SK-N-SH treated with all-trans-retinoic acid at 6 μM for 48 hours (cell line): ENCODE measurements at regions not wholly inside any gene's neighbourhood (a gene's known extent, or its start where the extent isn't known, plus 50 kb on each side); places are given as distances from the start of the nearest gene placed in this dataset.

Source experiments
- ATAC-seq: fragments of 200-7000 bp; cut with Tn5 transposase; 3 replicates; pipeline ENCODE4 v1.9.1; 2020; ENCODE audit warnings: mild to moderate bottlenecking, moderate library complexity
- ARNTL ChIP-seq: fragments of 450-650 bp; formaldehyde crosslinking; IDR thresholded peaks from 2 replicates; pipeline ENCODE4 v1.5.0; 2020; ENCODE audit warnings: low read depth, mild to moderate bottlenecking, moderate library complexity, borderline replicate concordance
- BACH2 ChIP-seq: fragments of 250-450 bp; sonication (Bioruptor Pico); IDR thresholded peaks from 2 replicates; pipeline ENCODE4 v1.9.0; 2021; ENCODE audit warnings: mild to moderate bottlenecking, borderline replicate concordance
- CREB5 ChIP-seq: fragments of 250-450 bp; sonication (Bioruptor Pico); IDR thresholded peaks from 2 replicates; pipeline ENCODE4 v1.5.1; 2020; ENCODE audit warnings: low read depth, mild to moderate bottlenecking, moderate library complexity
- CSRNP3 ChIP-seq: fragments of 250-450 bp; sonication (Bioruptor Pico); IDR thresholded peaks from 2 replicates; pipeline ENCODE4 v1.5.1; 2021; ENCODE audit warnings: mild to moderate bottlenecking, moderate library complexity
- ESRRG ChIP-seq: fragments of 250-450 bp; sonication (Bioruptor Pico); IDR thresholded peaks from 2 replicates; pipeline ENCODE4 v1.6.1; 2021; ENCODE audit warnings: mild to moderate bottlenecking
- GLIS3 ChIP-seq: fragments of 250-450 bp; sonication (Bioruptor Pico); IDR thresholded peaks from 2 replicates; pipeline ENCODE4 v1.5.0; 2020; ENCODE audit warnings: mild to moderate bottlenecking, moderate library complexity
- OSR1 ChIP-seq: fragments of 250-450 bp; sonication (Bioruptor Pico); IDR thresholded peaks from 2 replicates; pipeline ENCODE4 v1.8.0; 2022; ENCODE audit warnings: moderate library complexity, mild to moderate bottlenecking, inconsistent platforms
- PATZ1 ChIP-seq: fragments of 250-450 bp; sonication (Bioruptor Pico); IDR thresholded peaks from 2 replicates; pipeline ENCODE4 v1.8.0; 2020; ENCODE audit warnings: mild to moderate bottlenecking, moderate library complexity, borderline replicate concordance
- POU6F1 ChIP-seq: fragments of 250-450 bp; sonication (Bioruptor Pico); IDR thresholded peaks from 2 replicates; pipeline ENCODE4 v1.8.0; 2021; ENCODE audit warnings: low read depth, mild to moderate bottlenecking, moderate library complexity, borderline replicate concordance
- RARB ChIP-seq: fragments of 250-450 bp; sonication (Bioruptor Pico); IDR thresholded peaks from 2 replicates; pipeline ENCODE4 v1.8.0; 2021; ENCODE audit warnings: mild to moderate bottlenecking, moderate library complexity
- TCF4 ChIP-seq: fragments of 250-450 bp; sonication (Bioruptor Pico); IDR thresholded peaks from 2 replicates; pipeline ENCODE4 v1.8.0; 2021; ENCODE audit warnings: mild to moderate bottlenecking, moderate library complexity, borderline replicate concordance
- TOX ChIP-seq: fragments of 250-450 bp; sonication (Bioruptor Pico); IDR thresholded peaks from 2 replicates; pipeline ENCODE4 v1.8.0; 2021; ENCODE audit warnings: mild to moderate bottlenecking, moderate library complexity, borderline replicate concordance
- TSHZ2 ChIP-seq: fragments of 250-450 bp; sonication (Bioruptor Pico); IDR thresholded peaks from 2 replicates; pipeline ENCODE4 v1.5.0; 2020; ENCODE audit warnings: mild to moderate bottlenecking, moderate library complexity
- ZC3H10 ChIP-seq: fragments of 250-450 bp; sonication (Bioruptor Pico); IDR thresholded peaks from 2 replicates; pipeline ENCODE4 v1.5.1; 2021; ENCODE audit warnings: mild to moderate bottlenecking, moderate library complexity
- ZFP30 ChIP-seq: fragments of 450-650 bp; formaldehyde crosslinking; IDR thresholded peaks from 2 replicates; pipeline ENCODE4 v1.5.0; 2022; ENCODE audit warnings: mild to moderate bottlenecking, moderate library complexity
- ZNF565 ChIP-seq: fragments of 450-650 bp; formaldehyde crosslinking; conservative IDR thresholded peaks from 2 replicates; pipeline ENCODE4 v1.5.0; 2020; ENCODE audit warnings: low read depth, mild to moderate bottlenecking, moderate library complexity
- ZNF70 ChIP-seq: fragments of 450-650 bp; formaldehyde crosslinking; IDR thresholded peaks from 2 replicates; pipeline ENCODE4 v1.5.0; 2020; ENCODE audit warnings: mild to moderate bottlenecking, moderate library complexity
- ZNF8 ChIP-seq: fragments of 450-650 bp; formaldehyde crosslinking; IDR thresholded peaks from 2 replicates; pipeline ENCODE4 v1.5.0; 2020; ENCODE audit warnings: mild to moderate bottlenecking, moderate library complexity

- ATAC-seq, result no peak
These were observed 51.9 kb upstream of the OTOL1 start for GRCh38 chr3:161444694-161445077.

GRCh38 chr3:161443921-161444693, 52.5 kb upstream of the OTOL1 start:
- TF ChIP-seq CSRNP3 (CRISPR knock-in tag), result no peak
- no peak for TF ChIP-seq ZFP30 (CRISPR knock-in tag)
- ATAC-seq, result no peak

More at GRCh38 chr3:161444694-161445077, 51.9 kb upstream of the OTOL1 start:
- TF ChIP-seq POU6F1 (CRISPR knock-in tag), result no peak
- TF ChIP-seq ZNF565, result no peak
- no peak for TF ChIP-seq PATZ1 (CRISPR knock-in tag)
- TF ChIP-seq ESRRG (CRISPR knock-in tag), result no peak
- no peak for TF ChIP-seq OSR1 (CRISPR knock-in tag)
- no peak for TF ChIP-seq ZNF70 (CRISPR knock-in tag)
- no peak for TF ChIP-seq ZFP30 (CRISPR knock-in tag)
- TF ChIP-seq ZC3H10 (CRISPR knock-in tag), result no peak
- no peak for TF ChIP-seq RARB
- no peak for TF ChIP-seq TSHZ2
- TF ChIP-seq CREB5 (CRISPR knock-in tag), result no peak
- no peak for TF ChIP-seq BACH2 (CRISPR knock-in tag)
- TF ChIP-seq, all 23 proteins: peak for 0

- no peak for ATAC-seq
- TF ChIP-seq CREB5 (CRISPR knock-in tag), result no peak
- no peak for TF ChIP-seq PATZ1 (CRISPR knock-in tag)
- no peak for TF ChIP-seq ZNF8 (CRISPR knock-in tag)
- TF ChIP-seq GLIS3, result no peak
- TF ChIP-seq CSRNP3 (CRISPR knock-in tag), result no peak
- TF ChIP-seq ZNF565, result no peak
- no peak for TF ChIP-seq ZC3H10 (CRISPR knock-in tag)
- TF ChIP-seq BACH2 (CRISPR knock-in tag), result no peak
- no peak for TF ChIP-seq TCF4
- TF ChIP-seq RARB, result no peak
- no peak for TF ChIP-seq TOX
- no peak for TF ChIP-seq TSHZ2
- no peak for TF ChIP-seq ARNTL
- TF ChIP-seq ESRRG (CRISPR knock-in tag), result no peak
These were observed 59.0 kb upstream of the SPTSSB start for GRCh38 chr3:161430307-161430706.
